D341Med (cell line): ENCODE measurements at regions not wholly inside any gene's neighbourhood (a gene's known extent, or its start where the extent isn't known, plus 50 kb on each side); places are given as distances from the start of the nearest gene placed in this dataset.
"Not testable (repeated sequence)": the region's sequence is repeated elsewhere in the genome, so short reads cannot be mapped to it uniquely, and the experiment has no call there.

ENCODE experiments used
- DNase-seq: peaks from one replicate; pipeline ENCODE4 v3.0.0; 2012; ENCODE audit warnings: low spot score

- no peak for DNase-seq
These were observed 244.3 kb downstream of the GPAT3 start for GRCh38 chr4:83780053-83780733.

- DNase-seq: no peak
These were observed 243.5 kb downstream of the GPAT3 start for GRCh38 chr4:83779103-83780052.

GRCh38 chr4:83772685-83773084 lies 236.8 kb downstream of the GPAT3 start:
- no peak for DNase-seq

- peak; percentile 83 for DNase-seq
These were observed 235.3 kb downstream of the GPAT3 start for GRCh38 chr4:83771113-83771705.

- DNase-seq: no peak
These were observed 232.2 kb downstream of the GPAT3 start for GRCh38 chr4:83768146-83768545.

- DNase-seq: no peak
These were observed 231.2 kb downstream of the GPAT3 start for GRCh38 chr4:83767067-83767466.

GRCh38 chr4:83759611-83760010 lies 223.7 kb downstream of the GPAT3 start:
- DNase-seq: no peak

GRCh38 chr4:83758285-83758684 lies 222.4 kb downstream of the GPAT3 start:
- DNase-seq: no peak

GRCh38 chr4:83757121-83757621 lies 221.3 kb downstream of the GPAT3 start:
- DNase-seq: no peak

GRCh38 chr4:83753260-83753659 lies 217.4 kb downstream of the GPAT3 start:
- DNase-seq: no peak

GRCh38 chr4:83751336-83751949 lies 215.5 kb downstream of the GPAT3 start:
- no peak for DNase-seq

GRCh38 chr4:83748711-83749110 lies 212.8 kb downstream of the GPAT3 start:
- DNase-seq: no peak

- no peak for DNase-seq
These were observed 203.0 kb downstream of the GPAT3 start for GRCh38 chr4:83738895-83739294.

- no peak for DNase-seq
These were observed 198.7 kb downstream of the GPAT3 start for GRCh38 chr4:83734576-83734975.

- DNase-seq: no peak
These were observed 196.3 kb downstream of the GPAT3 start for GRCh38 chr4:83732114-83732635.

GRCh38 chr4:83731609-83732008 lies 195.7 kb downstream of the GPAT3 start:
- no peak for DNase-seq

- DNase-seq: not testable (repeated sequence)
These were observed 195.1 kb downstream of the GPAT3 start for GRCh38 chr4:83730958-83731357.

- DNase-seq: no peak
These were observed 192.3 kb downstream of the GPAT3 start for GRCh38 chr4:83728191-83728590.

GRCh38 chr4:83725336-83726085 lies 189.6 kb downstream of the GPAT3 start:
- DNase-seq: no peak

- DNase-seq: no peak
These were observed 188.8 kb downstream of the GPAT3 start for GRCh38 chr4:83724485-83725335.
